GM19395 (cell line): ENCODE measurements at regions not wholly inside any gene's neighbourhood (a gene's known extent, or its start where the extent isn't known, plus 50 kb on each side); places are given as distances from the start of the nearest gene placed in this dataset.

Experiments
- ATAC-seq: cut with Tn5 transposase; IDR thresholded peaks from one replicate; pipeline ENCODE4 v1.9.1; 2021; ENCODE audit warnings: mild to moderate bottlenecking, moderate library complexity; ENCODE audit not compliant: unreplicated experiment

- no peak for ATAC-seq
Measured at GRCh38 chr10:123518765-123519164, 147.4 kb upstream of the GPR26 start.

GRCh38 chr10:123519861-123520260 lies 146.3 kb upstream of the GPR26 start:
- ATAC-seq = no peak

GRCh38 chr10:123521076-123521475 lies 145.1 kb upstream of the GPR26 start:
- ATAC-seq = no peak

GRCh38 chr10:123521556-123521955 lies 144.6 kb upstream of the GPR26 start:
- ATAC-seq = no peak

GRCh38 chr10:123522702-123523312 lies 143.3 kb upstream of the GPR26 start:
- ATAC-seq = peak; percentile 74

- ATAC-seq = no peak
Measured at GRCh38 chr10:123523833-123524232, 142.3 kb upstream of the GPR26 start.

GRCh38 chr10:123526356-123527064 lies 139.6 kb upstream of the GPR26 start:
- no peak for ATAC-seq

- ATAC-seq = no peak
Measured at GRCh38 chr10:123527151-123527550, 139.0 kb upstream of the GPR26 start.

- ATAC-seq = no peak
Measured at GRCh38 chr10:123529146-123529760, 136.9 kb upstream of the GPR26 start.

GRCh38 chr10:123530166-123530870 lies 135.8 kb upstream of the GPR26 start:
- no peak for ATAC-seq

- no peak for ATAC-seq
Measured at GRCh38 chr10:123535386-123535785, 130.8 kb upstream of the GPR26 start.

GRCh38 chr10:123536176-123536845 lies 129.8 kb upstream of the GPR26 start:
- no peak for ATAC-seq

GRCh38 chr10:123537188-123537961 lies 128.8 kb upstream of the GPR26 start:
- no peak for ATAC-seq

GRCh38 chr10:123538401-123539320 lies 127.5 kb upstream of the GPR26 start:
- ATAC-seq = no peak

- ATAC-seq = no peak
Measured at GRCh38 chr10:123544986-123545385, 121.2 kb upstream of the GPR26 start.

GRCh38 chr10:123548770-123549169 lies 117.4 kb upstream of the GPR26 start:
- no peak for ATAC-seq

GRCh38 chr10:123549761-123550454 lies 116.2 kb upstream of the GPR26 start:
- no peak for ATAC-seq

GRCh38 chr10:123550675-123551096 lies 115.5 kb upstream of the GPR26 start:
- no peak for ATAC-seq

GRCh38 chr10:123551259-123551658 lies 114.9 kb upstream of the GPR26 start:
- no peak for ATAC-seq
